Pulmonary artery endothelial cell (primary cell): ENCODE measurements at regions not wholly inside any gene's neighbourhood (a gene's known extent, or its start where the extent isn't known, plus 50 kb on each side); places are given as distances from the start of the nearest gene placed in this dataset.

Experiments used
- DNase-seq: peaks from one replicate; pipeline ENCODE4 v3.0.0-alpha.2; 2011; ENCODE audit warnings: low read depth, low spot score

DNA sequence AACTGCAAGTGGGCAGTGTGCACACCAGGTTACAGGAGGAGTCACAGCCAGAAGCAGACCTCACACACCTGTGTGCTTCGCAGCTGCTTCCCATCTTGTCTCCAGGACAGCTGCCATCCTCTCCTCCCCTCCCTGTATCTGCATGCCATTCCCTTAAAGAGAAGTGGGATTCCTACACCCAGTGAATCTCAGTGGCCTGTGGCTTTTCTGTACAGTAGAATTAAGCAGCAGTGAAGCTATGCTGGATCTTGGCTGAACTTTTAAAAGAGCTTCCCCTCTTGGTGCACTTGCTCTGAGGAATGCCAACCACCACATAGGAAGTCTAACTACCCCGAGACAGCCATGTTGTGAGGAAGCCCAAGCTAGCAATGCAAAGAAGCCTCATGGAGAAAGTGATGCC lies 236.5 kb upstream of the ZMIZ1 start:
- no peak for DNase-seq

- DNase-seq: no peak
These were observed 230.6 kb upstream of the ZMIZ1 start for GRCh38 chr10:78838141-78838657.

GRCh38 chr10:78843495-78843894 lies 225.3 kb upstream of the ZMIZ1 start:
- DNase-seq: no peak

- no peak for DNase-seq
These were observed 223.7 kb upstream of the ZMIZ1 start for GRCh38 chr10:78844960-78845607.

DNA sequence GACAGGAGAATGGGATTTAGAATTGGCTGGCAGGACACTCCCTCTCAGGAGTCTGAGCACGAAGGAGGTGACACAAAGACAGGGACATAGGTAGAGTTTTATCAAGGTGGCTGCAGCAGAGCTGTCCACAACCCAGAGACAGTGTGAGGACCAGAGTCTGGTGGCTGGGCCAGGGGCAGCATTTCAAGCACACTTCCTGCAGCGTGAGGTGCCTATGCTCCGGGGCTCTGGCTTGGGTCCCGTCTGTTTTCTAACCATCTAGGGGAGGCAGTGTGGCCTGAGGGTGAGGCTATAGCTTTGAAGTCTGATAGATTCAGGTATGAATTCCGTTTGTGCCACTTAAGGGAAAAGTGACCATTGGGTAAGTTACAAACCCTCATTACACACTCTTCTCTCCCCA lies 222.7 kb upstream of the ZMIZ1 start:
- DNase-seq: no peak

DNA sequence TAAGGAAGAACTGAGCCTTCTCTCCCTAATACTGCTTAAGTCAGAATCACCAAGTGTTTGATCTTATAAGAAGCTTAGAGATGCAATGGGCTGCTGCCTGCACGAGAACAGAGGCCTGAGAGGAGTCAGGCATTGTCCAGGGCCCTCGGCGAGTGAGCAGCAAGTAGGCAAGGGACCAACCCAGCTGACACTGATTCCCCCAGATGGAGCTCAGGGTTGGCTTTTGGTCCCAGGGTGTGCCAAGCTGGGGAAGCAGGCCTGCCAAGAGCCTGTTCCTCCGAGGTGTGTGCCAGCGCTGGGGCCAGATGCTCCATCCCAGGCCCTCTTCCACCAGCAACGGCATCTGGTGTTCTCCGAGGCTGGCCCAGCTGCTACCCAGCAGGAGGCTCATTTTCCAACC lies 222.0 kb upstream of the ZMIZ1 start:
- no peak for DNase-seq

GRCh38 chr10:78847485-78847884 lies 221.3 kb upstream of the ZMIZ1 start:
- no peak for DNase-seq

- DNase-seq: no peak
These were observed 219.7 kb upstream of the ZMIZ1 start for GRCh38 chr10:78849115-78849514.

DNA sequence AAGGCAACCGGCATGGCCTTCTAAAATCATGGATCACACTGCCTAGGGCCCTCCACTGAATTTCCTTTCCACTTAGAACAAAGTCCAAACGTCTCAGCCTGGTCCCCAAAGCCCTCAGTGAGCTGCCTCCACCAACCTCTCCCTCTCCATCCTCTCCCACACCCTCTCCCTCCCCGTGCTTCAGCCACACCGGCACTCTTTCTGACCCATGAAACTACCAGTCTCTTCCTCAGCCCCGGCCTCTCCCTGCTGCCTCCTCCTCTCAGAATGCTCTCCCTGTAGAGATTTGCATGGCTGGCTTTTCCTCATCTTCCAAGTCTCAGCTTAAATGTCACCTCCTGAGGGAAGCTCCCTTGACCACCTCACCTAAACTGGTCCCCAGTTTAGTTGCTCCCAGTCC lies 219.0 kb upstream of the ZMIZ1 start:
- no peak for DNase-seq

GRCh38 chr10:78850644-78851435 lies 217.9 kb upstream of the ZMIZ1 start:
- no peak for DNase-seq

DNA sequence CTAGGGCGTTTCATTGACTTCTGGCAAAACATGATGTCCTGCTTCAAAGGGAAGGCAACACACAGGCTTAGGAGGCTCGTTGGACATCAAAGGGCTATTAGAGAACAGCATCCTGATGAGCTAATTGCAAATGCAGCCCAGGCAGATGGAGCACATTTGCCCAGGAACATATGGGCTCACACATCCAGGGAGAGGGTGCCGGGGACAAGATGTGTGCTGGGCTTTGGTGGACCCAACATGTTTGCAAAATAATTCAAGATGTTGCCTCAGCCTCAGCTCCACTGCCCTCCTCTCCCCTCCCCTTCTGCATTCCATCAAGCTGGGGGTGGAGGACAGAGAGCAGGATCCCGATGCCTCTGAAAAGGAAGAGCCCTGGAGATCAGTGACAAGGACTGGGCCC lies 217.1 kb upstream of the ZMIZ1 start:
- DNase-seq: no peak

- no peak for DNase-seq
These were observed 216.1 kb upstream of the ZMIZ1 start for GRCh38 chr10:78852466-78853240.

DNA sequence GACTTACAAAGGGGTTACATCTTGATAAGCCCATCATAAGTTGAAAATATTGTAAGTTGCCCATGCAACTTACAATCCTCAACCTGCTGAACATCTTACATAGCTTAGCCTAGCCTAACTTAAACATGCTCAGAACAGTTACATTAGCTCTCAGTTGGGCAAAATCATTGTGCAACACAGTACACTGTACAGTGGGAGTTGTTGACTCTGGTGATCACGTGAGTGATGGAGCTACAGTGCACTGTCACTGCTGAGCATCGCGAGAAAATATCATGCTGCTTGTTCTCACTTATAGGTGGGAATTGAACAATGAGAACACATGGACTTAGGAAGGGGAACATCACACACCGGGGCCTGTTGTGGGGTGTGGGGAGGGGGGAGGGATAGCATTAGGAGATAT lies 214.9 kb upstream of the ZMIZ1 start:
- DNase-seq: no peak

DNA sequence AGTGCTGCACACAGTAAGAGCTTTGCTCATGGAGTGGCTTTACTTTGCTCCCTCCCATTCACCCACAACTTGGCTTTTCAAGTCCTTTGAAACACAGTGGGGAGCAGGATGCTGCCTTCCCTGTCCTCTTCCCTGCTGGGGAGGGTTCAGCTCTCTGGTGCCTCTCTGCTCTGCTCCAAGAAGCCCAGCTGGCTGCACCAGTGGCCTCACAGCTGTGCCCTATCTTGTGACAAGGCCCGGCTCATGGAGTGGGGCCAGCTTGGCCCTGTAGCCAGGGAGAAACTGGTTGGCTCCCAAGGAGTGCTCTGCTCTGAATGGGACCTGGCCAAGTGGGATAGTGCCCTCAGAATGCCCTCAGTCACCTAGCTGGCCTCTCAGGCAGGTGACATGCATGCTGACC lies 212.3 kb upstream of the ZMIZ1 start:
- no peak for DNase-seq

DNA sequence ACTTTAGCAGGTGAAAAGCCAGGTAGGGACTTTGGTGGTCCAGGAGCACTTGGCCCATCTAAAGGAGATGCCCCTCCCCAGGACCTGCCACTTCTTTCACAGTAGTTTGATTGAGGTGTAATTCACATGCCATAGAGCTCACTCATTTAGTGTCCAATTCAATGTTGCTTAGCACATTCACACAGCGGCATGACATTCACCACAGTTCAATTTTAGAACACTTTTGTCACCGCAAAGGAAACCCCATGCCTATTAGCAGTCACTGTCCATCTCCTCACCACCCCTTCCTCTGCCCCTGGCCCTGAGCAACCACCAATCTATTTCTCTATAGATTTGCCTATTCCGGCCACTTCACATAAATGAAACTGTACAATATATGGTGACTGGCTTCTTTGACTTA lies 211.6 kb upstream of the ZMIZ1 start:
- no peak for DNase-seq

- DNase-seq: no peak
These were observed 209.5 kb upstream of the ZMIZ1 start for GRCh38 chr10:78859266-78859665.

DNA sequence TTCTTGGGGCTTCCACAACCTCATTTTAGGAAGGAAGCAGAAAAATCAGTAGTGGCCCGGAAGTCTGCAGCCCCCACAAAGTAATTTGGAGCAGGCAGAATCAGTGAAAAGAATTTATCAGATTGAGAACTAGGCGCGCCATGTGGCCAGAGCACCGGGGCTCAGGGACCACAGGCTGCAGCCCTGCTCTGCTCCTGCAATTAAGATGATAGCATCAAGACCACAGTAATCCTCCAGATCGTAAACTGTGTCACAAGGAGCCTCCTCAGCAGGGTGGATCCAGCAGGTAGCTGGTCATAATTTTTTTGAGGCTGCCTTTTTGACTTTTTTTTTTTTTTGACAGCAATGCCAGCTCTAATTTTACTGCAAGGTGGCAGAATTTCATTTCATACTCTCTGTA lies 209.0 kb upstream of the ZMIZ1 start:
- DNase-seq: no peak

DNA sequence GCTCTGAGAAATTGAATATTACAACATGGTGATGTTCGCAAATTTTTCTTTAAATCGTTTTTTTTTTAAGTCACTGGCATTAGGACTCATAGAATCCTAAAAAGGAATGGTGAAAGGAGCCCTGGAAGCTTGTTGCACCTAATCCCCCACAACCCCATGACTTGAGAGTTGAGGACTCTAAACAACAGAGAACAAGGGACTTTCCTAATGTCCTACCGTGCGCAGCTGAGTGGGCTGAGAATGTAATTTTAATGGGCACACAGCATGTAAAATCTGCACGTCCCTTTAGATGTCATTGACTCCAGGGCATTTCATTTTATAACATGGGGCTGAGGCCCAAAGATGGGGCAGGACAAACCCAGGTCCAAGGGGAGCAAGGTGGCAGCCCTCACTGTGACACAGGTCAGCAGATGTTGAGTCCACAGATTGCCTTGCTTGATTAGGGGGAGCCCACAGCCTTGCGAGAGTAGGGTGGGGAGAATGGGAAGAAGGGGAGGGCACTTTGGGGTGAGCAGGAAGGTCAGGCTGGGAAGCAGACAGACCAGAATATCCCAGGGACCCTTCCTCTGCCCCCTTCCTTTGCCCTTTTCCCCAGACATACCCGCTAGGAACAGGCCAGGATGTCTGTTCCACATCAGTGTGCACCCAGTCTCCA lies 208.4 kb upstream of the ZMIZ1 start:
- DNase-seq: no peak

GRCh38 chr10:78861529-78862327 lies 207.0 kb upstream of the ZMIZ1 start:
- no peak for DNase-seq

GRCh38 chr10:78862328-78862640 lies 206.5 kb upstream of the ZMIZ1 start:
- no peak for DNase-seq
